ENCODE measurements at regions not wholly inside any gene's neighbourhood (a gene's known extent, or its start where the extent isn't known, plus 50 kb on each side); places are given as distances from the start of the nearest gene placed in this dataset.
"Not testable (repeated sequence)": the region's sequence is repeated elsewhere in the genome, so short reads cannot be mapped to it uniquely, and the experiment has no call there.

DNA sequence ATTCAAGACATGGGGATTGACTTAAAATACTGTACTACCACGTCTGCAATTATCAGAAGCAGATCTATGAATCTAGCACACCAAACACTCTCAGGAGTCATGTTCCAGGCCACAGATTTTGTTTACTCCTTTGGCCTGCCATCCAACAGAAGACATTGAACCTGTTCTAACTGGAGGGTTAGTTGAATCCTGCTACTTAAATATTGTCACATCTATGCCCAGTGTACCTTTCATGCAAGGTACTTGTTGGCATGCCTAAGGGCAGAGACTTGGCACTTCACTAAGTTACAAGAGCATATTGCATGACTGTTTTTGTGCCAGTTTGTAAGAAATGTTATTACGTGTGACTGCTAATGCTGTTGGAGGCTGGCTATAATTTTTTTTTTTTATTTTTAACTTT lies 126.9 kb upstream of the BCOR start:
- Mint-ChIP-seq H3K27me3 (ENCODE audit: low read depth in 2 of 2) (no peaks in the 10 kb centered on the region), H3K4me1 (peaks cover 0 to 5% of the 10 kb centered on the region in 2 donors), H3K27ac (no peak overlapping the region), H3K9me3 (peaks cover 4 to 10% of the 10 kb centered on the region in 2 donors), H3K36me3 (no peaks in the 10 kb centered on the region), H3K4me3 (no peak overlapping the region)
- no peaks in the 10 kb centered on the region for H3K4me1 ChIP-seq (ENCODE audit: control insufficient read depth, insufficient read depth, low read length)
- 86% methylated on average over 1 of the region's 2 CpGs for WGBS (ENCODE audit: insufficient coverage)
- no peaks in the 10 kb centered on the region for H3K27me3 ChIP-seq (ENCODE audit: control insufficient read depth, insufficient read depth, low read length)
- ATAC-seq: no peak
- intact Hi-C loops (cut with micrococcal nuclease): no loop called here
- no peaks in the 10 kb centered on the region for H3K36me3 ChIP-seq (ENCODE audit: control insufficient read depth, insufficient read depth, low read length)
- no peak overlapping the region for H3K27ac ChIP-seq (ENCODE audit: low read length)
- TF ChIP-seq, protein P1, sequence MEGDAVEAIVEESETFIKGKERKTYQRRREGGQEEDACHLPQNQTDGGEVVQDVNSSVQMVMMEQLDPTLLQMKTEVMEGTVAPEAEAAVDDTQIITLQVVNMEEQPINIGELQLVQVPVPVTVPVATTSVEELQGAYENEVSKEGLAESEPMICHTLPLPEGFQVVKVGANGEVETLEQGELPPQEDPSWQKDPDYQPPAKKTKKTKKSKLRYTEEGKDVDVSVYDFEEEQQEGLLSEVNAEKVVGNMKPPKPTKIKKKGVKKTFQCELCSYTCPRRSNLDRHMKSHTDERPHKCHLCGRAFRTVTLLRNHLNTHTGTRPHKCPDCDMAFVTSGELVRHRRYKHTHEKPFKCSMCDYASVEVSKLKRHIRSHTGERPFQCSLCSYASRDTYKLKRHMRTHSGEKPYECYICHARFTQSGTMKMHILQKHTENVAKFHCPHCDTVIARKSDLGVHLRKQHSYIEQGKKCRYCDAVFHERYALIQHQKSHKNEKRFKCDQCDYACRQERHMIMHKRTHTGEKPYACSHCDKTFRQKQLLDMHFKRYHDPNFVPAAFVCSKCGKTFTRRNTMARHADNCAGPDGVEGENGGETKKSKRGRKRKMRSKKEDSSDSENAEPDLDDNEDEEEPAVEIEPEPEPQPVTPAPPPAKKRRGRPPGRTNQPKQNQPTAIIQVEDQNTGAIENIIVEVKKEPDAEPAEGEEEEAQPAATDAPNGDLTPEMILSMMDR (IDR thresholded peaks at IDR 0.05): no peak
- H3K4me3 ChIP-seq (ENCODE audit: low read length): no peak overlapping the region
- peaks cover 10% of the 10 kb centered on the region for H3K9me3 ChIP-seq (ENCODE audit: control insufficient read depth, insufficient read depth, low read length)
- DNase-seq: no peak

DNA sequence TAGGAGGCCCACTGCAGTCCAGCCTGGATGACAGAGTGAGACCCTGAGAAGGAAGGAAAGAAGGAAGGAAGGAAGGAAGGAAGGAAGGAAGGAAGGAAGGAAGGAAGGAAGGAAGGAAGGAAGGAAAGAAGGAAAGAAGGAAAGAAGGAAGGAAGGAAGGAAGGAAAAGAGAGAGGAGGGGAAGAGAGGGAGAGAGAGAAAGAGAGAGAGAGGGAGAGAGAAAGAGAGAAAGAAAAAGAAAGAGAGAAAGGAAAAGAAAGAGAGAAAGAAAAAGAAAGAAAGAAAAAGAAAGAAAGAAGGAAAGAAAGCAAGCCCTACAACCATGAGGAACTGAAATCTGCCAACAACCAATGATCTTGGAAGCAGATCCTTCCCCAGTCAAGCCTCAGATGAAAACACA lies 124.9 kb upstream of the BCOR start:
- H3K36me3 Mint-ChIP-seq; H3K4me1 Mint-ChIP-seq; H3K4me1 ChIP-seq (ENCODE audit: control insufficient read depth, insufficient read depth, low read length); H3K27me3 Mint-ChIP-seq (ENCODE audit: low read depth in 2 of 2); intact Hi-C loops (cut with micrococcal nuclease); H3K4me3 Mint-ChIP-seq; ATAC-seq; H3K27ac ChIP-seq (ENCODE audit: low read length); H3K36me3 ChIP-seq (ENCODE audit: control insufficient read depth, insufficient read depth, low read length); H3K27me3 ChIP-seq (ENCODE audit: control insufficient read depth, insufficient read depth, low read length); DNase-seq; H3K27ac Mint-ChIP-seq; H3K9me3 ChIP-seq (ENCODE audit: control insufficient read depth, insufficient read depth, low read length); H3K4me3 ChIP-seq (ENCODE audit: low read length): not testable (repeated sequence)
- peaks cover 4 to 10% of the 10 kb centered on the region in 2 donors for H3K9me3 Mint-ChIP-seq

DNA sequence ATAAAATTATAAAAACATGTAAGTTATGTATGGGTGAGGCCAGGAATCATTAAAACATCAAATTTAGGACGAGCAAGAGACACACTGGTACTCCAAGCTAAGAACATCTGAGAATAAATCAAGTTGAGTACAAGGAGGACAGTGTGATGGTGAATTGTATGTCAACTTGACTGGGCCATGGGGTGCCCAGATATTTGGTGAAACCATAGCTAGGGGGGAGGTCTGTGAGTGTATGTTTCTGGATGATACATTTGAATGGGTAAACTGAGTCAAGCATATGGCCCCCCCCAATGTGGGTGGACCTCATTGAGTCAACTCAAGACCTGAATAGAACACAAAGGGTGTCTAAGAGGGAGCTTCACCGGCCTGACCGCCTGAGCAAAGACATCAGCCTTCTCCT lies 115.3 kb upstream of the BCOR start:
- intact Hi-C loops (cut with micrococcal nuclease): no loop called here
- Mint-ChIP-seq H3K27ac (no peak overlapping the region), H3K4me3 (no peak overlapping the region), H3K36me3 (no peaks in the 10 kb centered on the region), H3K9me3 (no peaks in the 10 kb centered on the region), H3K4me1 (no peaks in the 10 kb centered on the region), H3K27me3 (ENCODE audit: low read depth in 2 of 2) (no peaks in the 10 kb centered on the region)
- H3K9me3 ChIP-seq (ENCODE audit: control insufficient read depth, insufficient read depth, low read length): peaks cover 2% of the 10 kb centered on the region
- no peaks in the 10 kb centered on the region for H3K27me3 ChIP-seq (ENCODE audit: control insufficient read depth, insufficient read depth, low read length)
- H3K36me3 ChIP-seq (ENCODE audit: control insufficient read depth, insufficient read depth, low read length): no peaks in the 10 kb centered on the region
- WGBS (ENCODE audit: insufficient coverage): 87% methylated on average over 3 of the region's 3 CpGs
- TF ChIP-seq, protein P1 (IDR thresholded peaks at IDR 0.05): no peak
- ATAC-seq: no peak
- H3K4me3 ChIP-seq (ENCODE audit: low read length): no peak overlapping the region
- DNase-seq: no peak
- H3K4me1 ChIP-seq (ENCODE audit: control insufficient read depth, insufficient read depth, low read length): no peaks in the 10 kb centered on the region
- H3K27ac ChIP-seq (ENCODE audit: low read length): no peak overlapping the region

DNA sequence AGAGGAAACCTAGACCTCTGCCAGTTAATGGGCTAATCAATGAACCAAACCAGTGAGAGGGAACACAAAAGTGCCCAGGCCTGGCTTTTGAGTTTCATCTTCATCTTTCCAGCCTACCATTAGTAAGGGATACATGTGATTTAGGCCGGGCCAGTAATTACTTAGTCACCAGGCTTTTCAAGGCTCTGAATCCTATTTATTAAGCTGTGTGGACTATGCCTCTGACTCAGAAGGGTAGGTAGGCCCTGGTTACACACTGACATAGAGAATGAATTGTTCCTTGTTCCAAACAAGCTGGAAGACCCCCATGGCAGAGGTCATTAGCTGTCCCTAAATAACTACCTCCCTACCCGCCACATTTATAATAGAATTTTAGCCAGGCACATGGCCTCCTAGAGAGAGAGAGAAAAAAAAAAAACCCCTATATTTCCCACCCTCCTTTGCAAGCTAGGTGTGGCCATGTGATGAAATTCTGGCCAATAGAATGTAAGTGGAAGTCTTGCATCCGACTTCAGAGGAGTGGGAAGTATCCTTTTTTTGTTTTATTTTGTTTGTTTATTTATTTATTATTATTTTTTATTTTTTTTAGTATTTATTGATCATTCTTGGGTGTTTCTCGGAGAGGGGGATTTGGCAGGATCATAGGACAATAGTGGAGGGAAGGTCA lies 112.3 kb upstream of the BCOR start:
- intact Hi-C loops (cut with micrococcal nuclease): no loop called here
- Histone ChIP-seq H3K36me3 (ENCODE audit: control insufficient read depth, insufficient read depth, low read length) (no peaks in the 10 kb centered on the region), H3K27ac (ENCODE audit: low read length) (no peak overlapping the region), H3K27me3 (ENCODE audit: control insufficient read depth, insufficient read depth, low read length) (no peaks in the 10 kb centered on the region), H3K9me3 (ENCODE audit: control insufficient read depth, insufficient read depth, low read length) (peaks cover 2% of the 10 kb centered on the region), H3K4me3 (ENCODE audit: low read length) (no peak overlapping the region), H3K4me1 (ENCODE audit: control insufficient read depth, insufficient read depth, low read length) (peaks cover 5% of the 10 kb centered on the region)
- Mint-ChIP-seq H3K4me3 (no peak overlapping the region), H3K36me3 (no peaks in the 10 kb centered on the region), H3K27ac (no peak overlapping the region), H3K27me3 (ENCODE audit: low read depth in 2 of 2) (no peaks in the 10 kb centered on the region), H3K4me1 (no peaks in the 10 kb centered on the region), H3K9me3 (no peaks in the 10 kb centered on the region)
- ATAC-seq: no peak
- TF ChIP-seq, protein P1 (IDR thresholded peaks at IDR 0.05): no peak
- 100% methylated on average over 1 of the region's 4 CpGs for WGBS (ENCODE audit: insufficient coverage)
- no peak for DNase-seq

All from natural killer cell (primary cell).